ENCODE measurements at regions not wholly inside any gene's neighbourhood (a gene's known extent, or its start where the extent isn't known, plus 50 kb on each side); places are given as distances from the start of the nearest gene placed in this dataset.

DNA sequence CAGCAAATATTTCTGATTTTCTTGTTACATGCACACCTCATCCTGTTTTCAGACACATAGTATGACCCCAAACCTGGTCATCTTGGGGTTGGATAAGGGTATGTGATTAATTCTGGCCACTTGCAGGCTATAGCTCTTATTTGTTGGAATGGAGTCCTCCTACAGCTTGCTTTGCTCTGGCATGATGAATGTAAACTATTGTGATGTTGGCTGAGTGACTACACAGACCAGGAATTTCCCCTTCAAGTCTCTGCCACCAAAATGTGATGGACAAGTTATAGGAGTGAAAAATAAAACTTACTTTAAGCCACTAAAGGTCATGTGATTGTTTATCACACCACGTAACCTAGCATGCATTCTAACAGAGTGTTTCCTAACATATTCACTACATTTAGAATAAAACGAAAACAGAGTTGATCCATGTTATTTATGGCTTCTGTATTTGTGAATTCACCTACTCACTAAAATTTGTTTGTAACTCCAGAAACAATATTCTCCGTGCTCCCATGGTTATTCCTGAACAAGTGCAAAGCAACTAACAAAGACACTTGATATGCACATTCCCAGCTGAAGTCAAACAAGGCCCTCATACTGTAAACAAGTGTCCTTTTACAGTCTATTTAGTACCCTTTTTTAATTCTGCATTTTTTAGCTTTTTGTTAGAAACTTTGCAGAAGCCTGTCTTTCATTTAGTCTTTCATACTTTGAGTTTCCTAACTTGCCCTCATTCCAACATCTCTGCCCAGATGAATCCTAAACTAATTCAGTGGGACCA, 599.2 kb upstream of the PCDH15 start:
- 75% methylated on average over 3 of the region's 3 CpGs; no CpG with 5 or more reads in 1 of the 2 experiments for WGBS, 2 experiments (ENCODE audit: extremely low coverage in 1 of 2, insufficient coverage in 1 of 2, insufficient read length in 1 of 2, insufficient replicate concordance in 2 of 2, low coverage in 1 of 2, low lambda C conversion rate in 2 of 2, missing lambda C conversion rate in 1 of 2)
- TF ChIP-seq HDAC2 (IDR thresholded peaks at IDR 0.05; ENCODE audit: borderline replicate concordance in 1 of 2, low read depth in 2 of 2, low read length in 2 of 2): no peak

More for the DNA sequence above, 599.2 kb upstream of the PCDH15 start:
- Histone ChIP-seq H4K20me1 (replicated peaks in 1 of 2; ENCODE audit: control insufficient read depth in 1 of 2, insufficient read depth in 2 of 2, low read length in 2 of 2) (no peaks in the 10 kb centered on the region), H3K36me3 (ENCODE audit: control insufficient read depth in 2 of 4, insufficient read depth in 4 of 4, low read length in 3 of 4) (no peaks in the 10 kb centered on the region), H3K4me3 (ENCODE audit: extremely low read depth in 1 of 4, insufficient read depth in 2 of 4, low read depth in 3 of 4, low read length in 4 of 4) (no peak overlapping the region), H2AFZ (ENCODE audit: low read length) (peak overlapping the region; percentile 46; the same call in 1 of the 2 replicates), H3K79me1 (ENCODE audit: low read depth, low read length) (no peaks in the 10 kb centered on the region), H4K8ac (ENCODE audit: extremely low read depth, insufficient read depth, low read length) (no peak overlapping the region), H2BK20ac (ENCODE audit: low read length) (no peak overlapping the region), H3K56ac (replicated peaks; ENCODE audit: insufficient read length, low read depth, low read length) (no peak overlapping the region), H4K91ac (replicated peaks; ENCODE audit: insufficient read length, low read length) (no peak overlapping the region), H3K9me3 (ENCODE audit: insufficient read depth in 2 of 2, low read depth in 1 of 2, low read length in 1 of 2) (no peaks in the 10 kb centered on the region), H2AK5ac (ENCODE audit: low read depth, low read length) (no peak overlapping the region), H2BK120ac (replicated peaks; ENCODE audit: low read depth, low read length) (no peak overlapping the region), H3K79me2 (ENCODE audit: control insufficient read depth in 1 of 2, insufficient read depth in 2 of 2, low read length in 2 of 2) (no peaks in the 10 kb centered on the region), H3K4me2 (ENCODE audit: insufficient read depth in 1 of 2, low read depth in 2 of 2, low read length in 2 of 2) (0 out of 4 replicates have a peak overlapping the region, but pooled peaks of 1 of the 2 experiments have one; percentile 13), H3K23me2 (ENCODE audit: low read depth, low read length) (no peaks in the 10 kb centered on the region), H3K4ac (replicated peaks; ENCODE audit: insufficient read length, low read depth, low read length) (no peak overlapping the region), H3K23ac (ENCODE audit: insufficient read length) (no peak overlapping the region), H3K27ac (ENCODE audit: low read depth, low read length) (no peak overlapping the region), H3K9ac (replicated peaks in 1 of 4; ENCODE audit: extremely low read depth in 1 of 4, low read depth in 3 of 4, low read length in 3 of 4) (no peak overlapping the region), H2BK5ac (ENCODE audit: low read depth, low read length) (no peak overlapping the region), H2BK12ac (ENCODE audit: low read depth, low read length) (no peak overlapping the region), H2BK15ac (ENCODE audit: low read length) (no peak overlapping the region), H4K5ac (ENCODE audit: insufficient read length, low read depth, low read length) (no peak overlapping the region), H3K27me3 (replicated peaks in 1 of 4; ENCODE audit: control insufficient read depth in 3 of 4, extremely low read depth in 1 of 4, insufficient read depth in 3 of 4, low read length in 3 of 4) (no peaks in the 10 kb centered on the region), H3K18ac (ENCODE audit: extremely low read depth, low read length) (no peak overlapping the region), H3K14ac (ENCODE audit: insufficient read length) (no peak overlapping the region), H3K4me1 (replicated peaks in 1 of 4; ENCODE audit: control insufficient read depth in 3 of 4, insufficient read depth in 4 of 4, low read length in 3 of 4) (peaks cover 0 to 6% (median 0%) of the 10 kb centered on the region in 4 experiments; a peak in 1 of 7 replicates)
- ChIA-PET POLR2A (ENCODE audit: partially characterized antibody) (no interaction called here), CTCF (ENCODE audit: partially characterized antibody) (interaction anchor here (0.5 to 1.1 kb wide), 4 partner anchors 135 to 364 kb away, joined by 3 read pairs; no protein-coding TSS in a partner anchor)
- FAIRE-seq: no peak
- no peak for DNase-seq (ENCODE audit: low read depth in 1 of 2, low spot score in 2 of 2)

Data from H1 (cell line).